A673 (cell line): ENCODE measurements at regions not wholly inside any gene's neighbourhood (a gene's known extent, or its start where the extent isn't known, plus 50 kb on each side); places are given as distances from the start of the nearest gene placed in this dataset.

Source experiments
- EZH2 ChIP-seq: fragments of 200-600 bp; sonication (generic); IDR thresholded peaks from 2 replicates; pipeline ENCODE4 v1.6.1; 2017; ENCODE audit warnings: borderline replicate concordance, low read depth, mild to moderate bottlenecking, mixed read lengths, antibody characterized with exemption, low read length; ENCODE audit not compliant: poor library complexity, severe bottlenecking
- TF ChIP-seq, protein P1 (sequence below): fragments of 300-800, 200-600 bp; sonication (generic); conservative IDR thresholded peaks from 2 replicates; pipeline ENCODE4 v1.5.1; 2017; ENCODE audit warnings: low read depth, mild to moderate bottlenecking, antibody characterized with exemption, low read length, moderate library complexity, mixed read lengths

DNA sequence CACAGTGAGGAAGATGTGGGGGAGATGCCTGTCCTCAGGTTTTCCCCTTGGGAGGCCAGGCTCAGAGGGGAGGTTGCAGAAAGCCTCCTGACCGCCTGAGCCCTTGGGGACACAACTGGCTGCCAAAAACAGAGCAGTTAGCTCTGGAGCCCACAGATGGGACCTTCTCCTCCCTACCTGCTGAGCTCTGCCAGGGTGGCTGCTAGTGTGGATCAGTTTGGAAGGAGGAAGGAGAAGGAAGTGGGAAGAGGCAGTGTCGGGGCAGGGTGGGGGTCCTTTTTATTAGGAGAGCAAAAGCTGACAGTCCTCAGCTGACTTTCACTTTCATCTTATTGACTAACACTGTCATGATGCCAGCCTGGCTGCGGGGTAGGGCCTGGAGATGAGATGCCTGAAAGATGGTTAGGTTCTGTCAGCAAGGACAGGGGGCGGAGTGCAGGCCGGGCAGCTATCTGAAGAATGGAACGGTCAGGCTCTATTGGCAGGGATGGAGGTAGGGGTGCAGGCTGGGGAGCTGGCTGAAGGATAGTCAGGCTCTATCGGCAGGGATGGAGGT, 188.5 kb upstream of the HDAC4 start:
- TF ChIP-seq, protein P1, sequence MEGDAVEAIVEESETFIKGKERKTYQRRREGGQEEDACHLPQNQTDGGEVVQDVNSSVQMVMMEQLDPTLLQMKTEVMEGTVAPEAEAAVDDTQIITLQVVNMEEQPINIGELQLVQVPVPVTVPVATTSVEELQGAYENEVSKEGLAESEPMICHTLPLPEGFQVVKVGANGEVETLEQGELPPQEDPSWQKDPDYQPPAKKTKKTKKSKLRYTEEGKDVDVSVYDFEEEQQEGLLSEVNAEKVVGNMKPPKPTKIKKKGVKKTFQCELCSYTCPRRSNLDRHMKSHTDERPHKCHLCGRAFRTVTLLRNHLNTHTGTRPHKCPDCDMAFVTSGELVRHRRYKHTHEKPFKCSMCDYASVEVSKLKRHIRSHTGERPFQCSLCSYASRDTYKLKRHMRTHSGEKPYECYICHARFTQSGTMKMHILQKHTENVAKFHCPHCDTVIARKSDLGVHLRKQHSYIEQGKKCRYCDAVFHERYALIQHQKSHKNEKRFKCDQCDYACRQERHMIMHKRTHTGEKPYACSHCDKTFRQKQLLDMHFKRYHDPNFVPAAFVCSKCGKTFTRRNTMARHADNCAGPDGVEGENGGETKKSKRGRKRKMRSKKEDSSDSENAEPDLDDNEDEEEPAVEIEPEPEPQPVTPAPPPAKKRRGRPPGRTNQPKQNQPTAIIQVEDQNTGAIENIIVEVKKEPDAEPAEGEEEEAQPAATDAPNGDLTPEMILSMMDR, result no peak
- no peak for TF ChIP-seq EZH2
